ENCODE measurements at regions not wholly inside any gene's neighbourhood (a gene's known extent, or its start where the extent isn't known, plus 50 kb on each side); places are given as distances from the start of the nearest gene placed in this dataset.
A peak's percentile ranks its signal among the peaks of the same experiment; 100 is the strongest.

DNA sequence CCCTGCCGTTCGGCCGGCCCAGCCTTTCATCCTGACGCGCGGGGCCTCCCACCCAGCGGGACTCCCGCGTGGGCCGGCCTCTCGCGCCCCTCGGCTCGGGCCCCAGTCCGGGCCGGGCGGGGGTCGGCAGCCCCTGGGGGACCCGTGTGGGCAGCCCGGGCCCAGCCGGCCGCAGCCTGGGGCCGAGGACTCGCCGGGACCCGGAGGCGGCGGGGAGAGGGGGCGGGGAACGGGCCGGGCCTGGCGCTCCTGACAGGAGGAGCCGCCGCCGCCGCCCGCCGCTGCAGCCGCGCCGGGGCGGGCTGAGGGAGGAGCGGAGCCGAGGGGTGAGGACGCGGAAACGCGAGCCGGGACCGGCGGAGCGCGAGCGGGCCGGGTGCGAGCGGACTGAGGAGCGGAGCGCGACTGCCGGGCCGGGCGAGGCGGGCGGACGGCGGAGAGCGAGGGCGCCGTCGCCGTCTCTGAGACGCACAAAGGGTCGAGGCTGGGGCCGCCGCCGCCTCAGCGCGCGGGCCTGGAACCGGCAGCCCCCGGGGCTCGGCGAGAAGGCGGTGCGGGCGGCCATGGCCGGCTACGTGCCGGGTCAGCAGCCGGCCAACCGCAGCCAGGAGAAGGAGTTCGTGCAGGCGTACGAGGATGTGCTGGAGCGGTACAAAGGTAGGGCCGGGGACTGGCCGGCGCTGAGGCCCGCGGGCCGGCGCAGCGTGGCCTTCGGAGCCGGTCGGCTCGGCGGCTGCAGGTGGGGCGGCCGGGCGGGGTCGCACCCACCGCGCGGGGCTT, 79.1 kb downstream of the NDUFS5 start:
- TF ChIP-seq, protein P1, sequence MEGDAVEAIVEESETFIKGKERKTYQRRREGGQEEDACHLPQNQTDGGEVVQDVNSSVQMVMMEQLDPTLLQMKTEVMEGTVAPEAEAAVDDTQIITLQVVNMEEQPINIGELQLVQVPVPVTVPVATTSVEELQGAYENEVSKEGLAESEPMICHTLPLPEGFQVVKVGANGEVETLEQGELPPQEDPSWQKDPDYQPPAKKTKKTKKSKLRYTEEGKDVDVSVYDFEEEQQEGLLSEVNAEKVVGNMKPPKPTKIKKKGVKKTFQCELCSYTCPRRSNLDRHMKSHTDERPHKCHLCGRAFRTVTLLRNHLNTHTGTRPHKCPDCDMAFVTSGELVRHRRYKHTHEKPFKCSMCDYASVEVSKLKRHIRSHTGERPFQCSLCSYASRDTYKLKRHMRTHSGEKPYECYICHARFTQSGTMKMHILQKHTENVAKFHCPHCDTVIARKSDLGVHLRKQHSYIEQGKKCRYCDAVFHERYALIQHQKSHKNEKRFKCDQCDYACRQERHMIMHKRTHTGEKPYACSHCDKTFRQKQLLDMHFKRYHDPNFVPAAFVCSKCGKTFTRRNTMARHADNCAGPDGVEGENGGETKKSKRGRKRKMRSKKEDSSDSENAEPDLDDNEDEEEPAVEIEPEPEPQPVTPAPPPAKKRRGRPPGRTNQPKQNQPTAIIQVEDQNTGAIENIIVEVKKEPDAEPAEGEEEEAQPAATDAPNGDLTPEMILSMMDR (IDR thresholded peaks at IDR 0.05; ENCODE audit: extremely low read depth, missing control alignments), result no peak

DNA sequence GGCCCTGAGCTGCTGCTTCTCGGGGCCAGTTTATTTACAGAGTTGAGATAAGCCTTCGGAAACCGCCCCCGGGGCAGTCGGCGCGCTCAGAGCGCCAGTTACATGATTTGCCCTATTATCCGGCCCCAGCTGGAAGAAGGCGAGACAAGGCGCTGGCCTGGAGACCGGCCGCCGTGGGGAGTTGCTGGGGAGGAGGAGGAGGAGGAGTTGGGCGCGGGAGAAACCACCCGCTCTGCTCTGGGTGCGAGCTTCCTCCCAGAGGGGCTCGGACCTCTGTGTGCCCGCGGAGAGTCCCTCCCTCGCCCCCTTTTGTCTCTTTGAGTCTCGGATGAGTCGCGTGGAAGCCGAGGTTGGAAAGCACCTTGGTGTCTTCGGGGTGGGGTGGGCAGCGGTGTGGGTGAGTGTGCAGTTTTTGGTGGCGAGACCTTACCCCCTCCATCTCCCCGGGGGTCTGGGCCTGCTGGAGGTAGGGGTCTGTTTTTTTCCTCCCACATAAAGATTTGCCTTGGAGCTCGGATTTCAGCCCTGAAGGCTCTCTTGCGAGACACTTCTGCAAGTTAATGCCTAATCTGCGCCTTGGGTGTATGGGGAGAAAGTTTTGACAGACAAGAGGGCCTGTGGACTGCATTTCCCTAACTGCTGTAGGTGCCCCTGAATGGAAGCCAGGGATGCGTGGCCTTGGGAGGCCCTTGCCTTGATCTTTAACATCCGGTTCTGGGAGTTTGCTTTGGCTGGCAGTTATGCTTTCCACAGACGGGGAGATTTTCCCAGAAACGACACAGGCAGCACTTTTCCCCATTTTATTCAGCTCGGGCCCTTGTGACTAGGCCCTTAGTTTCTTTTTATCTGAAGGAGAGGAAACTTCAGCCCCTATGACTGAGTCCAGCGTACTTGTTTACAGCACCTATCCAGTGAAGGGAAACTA, 80.0 kb downstream of the NDUFS5 start:
- TF ChIP-seq, protein P1 (IDR thresholded peaks at IDR 0.05; ENCODE audit: extremely low read depth, missing control alignments), result no peak
- peak; percentile 62 for DNase-seq (ENCODE audit: low spot score)

More for the DNA sequence above, 79.1 kb downstream of the NDUFS5 start:
- DNase-seq (ENCODE audit: low spot score), result peak; percentile 90

DNA sequence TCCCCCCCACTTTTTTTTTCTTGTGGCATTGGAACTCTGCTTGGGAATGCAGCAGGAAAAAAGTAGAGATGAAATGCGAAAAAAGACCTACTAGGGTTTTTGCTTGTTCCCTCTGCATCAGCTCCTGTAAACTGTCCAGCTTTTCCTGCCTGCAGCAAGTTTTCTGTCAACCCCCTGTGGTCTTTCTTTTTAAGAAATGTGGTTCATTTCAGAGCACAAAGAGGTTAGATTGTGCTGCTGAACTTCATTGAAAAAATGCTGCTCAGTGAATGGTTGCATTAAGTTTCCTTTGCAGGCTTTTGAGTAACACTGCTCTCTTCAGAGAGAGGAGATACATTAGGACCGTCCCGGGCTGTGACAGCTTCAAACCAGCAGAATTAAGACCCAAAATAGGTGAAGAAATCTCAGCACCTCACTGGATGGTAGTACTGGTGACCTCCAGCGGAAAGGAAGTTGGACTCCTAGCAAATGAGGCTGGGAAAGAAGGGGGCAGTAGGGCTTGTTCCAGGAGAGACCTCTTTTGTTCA, 80.7 kb downstream of the NDUFS5 start:
- TF ChIP-seq, protein P1 (IDR thresholded peaks at IDR 0.05; ENCODE audit: extremely low read depth, missing control alignments), result no peak
- no peak for DNase-seq (ENCODE audit: low spot score)

DNA sequence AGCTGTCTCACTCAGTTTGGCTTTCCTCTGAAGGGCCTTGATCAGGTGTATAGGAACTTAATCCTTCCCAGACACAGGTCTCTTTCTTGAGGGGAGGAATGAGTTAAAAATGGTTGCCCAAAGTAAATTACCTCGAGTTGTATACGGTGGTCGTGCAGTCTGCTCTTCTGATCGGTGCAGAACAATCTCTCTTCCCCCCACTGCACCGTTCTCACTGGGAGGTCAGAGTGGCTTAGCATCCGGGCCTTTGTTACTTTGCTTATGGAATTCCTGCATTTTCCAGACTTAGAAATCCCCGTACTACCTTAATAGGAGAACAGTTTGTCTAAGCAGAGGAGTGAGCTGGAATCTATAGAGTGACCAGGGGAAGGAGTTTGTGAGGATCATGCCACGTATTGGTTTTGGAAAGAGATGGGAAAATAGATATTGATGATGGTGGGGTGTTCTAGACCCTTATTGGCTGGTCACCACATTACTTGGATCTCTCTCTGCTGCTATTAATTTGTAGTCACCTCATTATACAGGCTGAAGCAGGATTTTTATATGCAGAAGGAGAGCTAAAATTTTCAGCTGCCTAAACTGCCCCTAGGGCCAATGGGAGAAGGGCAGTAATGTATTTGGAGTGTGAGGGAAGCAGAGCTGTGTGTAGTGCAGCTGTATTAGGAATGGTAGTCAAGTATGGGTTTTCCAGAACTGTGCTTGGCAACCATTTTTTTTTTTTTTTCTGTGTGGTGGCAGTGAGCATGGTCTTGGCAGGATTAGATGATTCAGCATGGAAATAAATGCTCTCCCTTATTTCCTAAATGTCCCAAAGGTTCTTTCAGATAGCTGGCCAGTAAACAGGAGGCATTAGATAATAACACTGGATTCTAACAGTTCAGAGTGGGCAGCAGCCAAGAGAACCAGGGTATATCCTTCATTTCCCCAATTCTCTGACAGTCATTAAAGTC, 81.5 kb downstream of the NDUFS5 start:
- TF ChIP-seq, protein P1 (IDR thresholded peaks at IDR 0.05; ENCODE audit: extremely low read depth, missing control alignments), result no peak
- DNase-seq (ENCODE audit: low spot score), result no peak

DNA sequence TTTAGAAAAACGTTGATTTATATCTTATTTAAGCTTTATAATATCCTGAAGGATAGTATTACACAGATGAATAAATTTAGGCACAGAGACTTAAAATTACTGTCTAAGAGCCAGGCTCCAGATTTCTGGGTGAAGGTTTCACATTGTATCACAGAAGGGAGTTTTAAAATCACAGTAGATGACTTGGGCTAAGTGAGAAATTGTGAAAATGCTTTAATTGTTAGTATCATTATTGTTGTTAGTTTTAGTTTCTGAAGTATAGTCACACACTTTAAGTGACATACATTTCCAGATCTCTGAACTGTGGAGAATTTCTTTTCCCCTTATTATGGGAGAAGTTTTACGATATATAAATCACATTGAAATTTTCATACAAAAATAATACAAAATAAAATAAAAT, 83.5 kb downstream of the NDUFS5 start:
- TF ChIP-seq, protein P1 (IDR thresholded peaks at IDR 0.05; ENCODE audit: extremely low read depth, missing control alignments), result no peak
- peak; percentile 47 for DNase-seq (ENCODE audit: low spot score)

DNA sequence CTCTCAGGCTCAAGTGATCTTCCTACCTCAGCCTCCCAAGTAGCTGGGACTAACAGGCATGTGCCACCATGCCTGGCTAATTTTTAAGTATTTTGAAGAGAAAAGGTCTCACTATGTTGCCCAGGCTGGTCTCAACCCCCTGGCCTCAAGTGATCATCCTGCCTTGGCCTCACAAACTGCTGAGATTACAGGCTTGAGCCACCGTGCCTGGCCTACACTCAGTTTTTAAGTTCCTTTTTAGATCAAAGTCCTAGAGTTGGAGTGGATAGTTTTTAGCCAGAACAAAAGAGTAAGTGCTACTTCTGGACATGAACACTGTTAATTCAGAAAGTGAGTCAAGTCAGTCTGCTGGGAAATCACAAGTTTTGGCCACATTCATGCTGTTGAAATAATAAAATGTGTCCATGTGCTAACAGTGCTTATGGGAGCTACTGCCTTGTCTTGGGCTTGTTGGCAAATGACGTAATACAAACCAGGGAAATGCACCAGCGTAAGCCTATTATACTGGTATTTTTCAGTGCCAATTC, 84.2 kb downstream of the NDUFS5 start:
- no peak for DNase-seq (ENCODE audit: low spot score)
- TF ChIP-seq, protein P1 (IDR thresholded peaks at IDR 0.05; ENCODE audit: extremely low read depth, missing control alignments), result no peak
